ENCODE measurements at regions not wholly inside any gene's neighbourhood (a gene's known extent, or its start where the extent isn't known, plus 50 kb on each side); places are given as distances from the start of the nearest gene placed in this dataset.

DNA sequence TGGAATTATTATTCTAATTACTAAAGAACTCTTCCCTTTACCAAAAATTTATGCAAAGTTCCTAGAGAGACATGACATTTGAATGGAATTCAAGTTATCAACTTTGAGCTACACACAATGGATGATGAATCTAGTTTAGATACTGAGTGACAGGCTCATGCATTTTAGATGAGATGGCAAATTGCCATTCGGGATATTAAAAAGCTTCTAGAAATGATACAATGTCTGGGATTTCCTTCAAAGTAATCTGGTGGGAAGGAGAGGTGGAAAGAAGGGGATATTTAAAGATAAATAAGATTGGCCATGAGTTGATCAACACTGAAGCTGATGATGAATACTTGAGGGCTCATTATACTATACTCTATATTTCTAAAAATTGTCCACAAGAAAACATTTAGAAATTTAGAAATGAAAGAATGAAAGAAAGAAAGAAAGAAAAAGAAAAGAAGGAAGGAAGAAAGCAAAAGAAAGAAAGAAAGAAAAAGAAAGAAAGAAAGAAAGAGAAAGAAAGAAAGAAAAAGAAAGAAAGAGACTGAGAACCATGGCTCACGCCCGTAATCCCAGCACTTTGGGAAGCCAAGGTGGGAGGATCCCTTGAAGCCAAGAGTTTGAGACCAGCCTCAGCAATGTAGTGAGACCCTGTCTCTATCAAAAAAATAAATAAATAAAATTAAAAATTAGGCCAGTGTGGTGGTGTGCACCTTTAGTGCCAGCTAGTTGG, 62.6 kb upstream of the NEDD4L start:
- TF ChIP-seq, protein P1, sequence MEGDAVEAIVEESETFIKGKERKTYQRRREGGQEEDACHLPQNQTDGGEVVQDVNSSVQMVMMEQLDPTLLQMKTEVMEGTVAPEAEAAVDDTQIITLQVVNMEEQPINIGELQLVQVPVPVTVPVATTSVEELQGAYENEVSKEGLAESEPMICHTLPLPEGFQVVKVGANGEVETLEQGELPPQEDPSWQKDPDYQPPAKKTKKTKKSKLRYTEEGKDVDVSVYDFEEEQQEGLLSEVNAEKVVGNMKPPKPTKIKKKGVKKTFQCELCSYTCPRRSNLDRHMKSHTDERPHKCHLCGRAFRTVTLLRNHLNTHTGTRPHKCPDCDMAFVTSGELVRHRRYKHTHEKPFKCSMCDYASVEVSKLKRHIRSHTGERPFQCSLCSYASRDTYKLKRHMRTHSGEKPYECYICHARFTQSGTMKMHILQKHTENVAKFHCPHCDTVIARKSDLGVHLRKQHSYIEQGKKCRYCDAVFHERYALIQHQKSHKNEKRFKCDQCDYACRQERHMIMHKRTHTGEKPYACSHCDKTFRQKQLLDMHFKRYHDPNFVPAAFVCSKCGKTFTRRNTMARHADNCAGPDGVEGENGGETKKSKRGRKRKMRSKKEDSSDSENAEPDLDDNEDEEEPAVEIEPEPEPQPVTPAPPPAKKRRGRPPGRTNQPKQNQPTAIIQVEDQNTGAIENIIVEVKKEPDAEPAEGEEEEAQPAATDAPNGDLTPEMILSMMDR (IDR thresholded peaks at IDR 0.05; ENCODE audit: low read depth, low read length), result no peak
- no peak for TF ChIP-seq EZH2phosphoT487 (IDR thresholded peaks at IDR 0.05; ENCODE audit: low read depth)
